Small intestine (tissue), 7 donors: ENCODE measurements at regions not wholly inside any gene's neighbourhood (a gene's known extent, or its start where the extent isn't known, plus 50 kb on each side); places are given as distances from the start of the nearest gene placed in this dataset.
A peak's percentile ranks its signal among the peaks of the same experiment; 100 is the strongest.
"Not testable (repeated sequence)": the region's sequence is repeated elsewhere in the genome, so short reads cannot be mapped to it uniquely, and the experiment has no call there.

ENCODE experiments used
- DNase-seq, 2 donors: peaks; one replicate each; pipeline versions ENCODE4 v3.0.0 to v3.0.0-alpha.2; 2013
- FAIRE-seq: peaks from 2 replicates; lab custom pipeline; 2012; peaks lifted over from hg19 to GRCh38; lab: Jason Lieb, UNC
- H3K27ac ChIP-seq, 3 donors: one replicate each; pipeline ENCODE4 v1.5.1; 2013; ENCODE audit warnings: low read length in 2 of 3, mild to moderate bottlenecking in 2 of 3, control low read depth in 1 of 3, inconsistent platforms in 1 of 3, low read depth in 1 of 3, moderate library complexity in 1 of 3
- H3K27me3 ChIP-seq, 3 donors: one replicate each; pipeline ENCODE4 v1.6.1; 2013; ENCODE audit warnings: low read length in 3 of 3, inconsistent platforms in 1 of 3; ENCODE audit not compliant: control insufficient read depth in 3 of 3, insufficient read depth in 3 of 3
- H3K36me3 ChIP-seq, 3 donors: one replicate each; pipeline ENCODE4 v1.6.1; 2013; ENCODE audit warnings: low read length in 3 of 3, inconsistent platforms in 1 of 3, low read depth in 1 of 3, mild to moderate bottlenecking in 1 of 3, moderate library complexity in 1 of 3; ENCODE audit not compliant: control insufficient read depth in 3 of 3, insufficient read depth in 2 of 3
- H3K4me1 ChIP-seq, 3 donors: one replicate each; pipeline ENCODE4 v1.6.1; 2013; ENCODE audit warnings: low read length in 2 of 3, inconsistent platforms in 1 of 3, low read depth in 1 of 3, mild to moderate bottlenecking in 1 of 3, moderate library complexity in 1 of 3; ENCODE audit not compliant: control insufficient read depth in 3 of 3, insufficient read depth in 2 of 3
- H3K4me3 ChIP-seq, 3 donors: one replicate each; pipeline ENCODE4 v1.5.1; 2013; ENCODE audit warnings: low read length in 3 of 3, control low read depth in 1 of 3, inconsistent platforms in 1 of 3, low read depth in 1 of 3, mild to moderate bottlenecking in 1 of 3, moderate library complexity in 1 of 3
- H3K9me3 ChIP-seq, 2 donors: one replicate each; pipeline ENCODE4 v1.6.1; 2013; ENCODE audit warnings: low read depth in 1 of 2, low read length in 1 of 2; ENCODE audit not compliant: control insufficient read depth in 2 of 2, insufficient read depth in 1 of 2
- WGBS, 3 donors: extraction: QIAGEN DNeasy Blood & Tissue Kit; methylation state at CpG; one replicate each; pipeline ENCODE4 v1.1.7; 2013; 5-methylcytosine and 5-hydroxymethylcytosine counted together
- donor health status: healthy with polysubstance abuse.
- donor health status: control.
- donor health status: control.
- donor health status: Bipolar disorder and iron deficiency.
- donor health status: healthy.

GRCh38 chr1:30099587-30100523 is 623.5 kb downstream of the MATN1 start:
- Histone ChIP-seq H3K27me3 (peaks cover 0 to 5% (median 2%) of the 10 kb centered on the region in 3 donors), H3K4me3 (no peak overlapping the region), H3K27ac (no peak overlapping the region), H3K36me3 (no peaks in the 10 kb centered on the region), H3K9me3 (no peaks in the 10 kb centered on the region), H3K4me1 (no peaks in the 10 kb centered on the region)
- no peak for DNase-seq
- 64 to 73% (median 72%) methylated on average over 24 of the region's 24 CpGs for WGBS, 3 donors
- FAIRE-seq, result no peak

- not testable (repeated sequence) for H3K27ac ChIP-seq, H3K9me3 ChIP-seq, H3K4me3 ChIP-seq, DNase-seq, H3K36me3 ChIP-seq, H3K4me1 ChIP-seq, H3K27me3 ChIP-seq, FAIRE-seq
- 64 to 85% (median 77%) methylated on average over 3 of the region's 3 CpGs for WGBS, 3 donors
Measured at GRCh38 chr1:30097851-30098250, 625.5 kb downstream of the MATN1 start.

DNA sequence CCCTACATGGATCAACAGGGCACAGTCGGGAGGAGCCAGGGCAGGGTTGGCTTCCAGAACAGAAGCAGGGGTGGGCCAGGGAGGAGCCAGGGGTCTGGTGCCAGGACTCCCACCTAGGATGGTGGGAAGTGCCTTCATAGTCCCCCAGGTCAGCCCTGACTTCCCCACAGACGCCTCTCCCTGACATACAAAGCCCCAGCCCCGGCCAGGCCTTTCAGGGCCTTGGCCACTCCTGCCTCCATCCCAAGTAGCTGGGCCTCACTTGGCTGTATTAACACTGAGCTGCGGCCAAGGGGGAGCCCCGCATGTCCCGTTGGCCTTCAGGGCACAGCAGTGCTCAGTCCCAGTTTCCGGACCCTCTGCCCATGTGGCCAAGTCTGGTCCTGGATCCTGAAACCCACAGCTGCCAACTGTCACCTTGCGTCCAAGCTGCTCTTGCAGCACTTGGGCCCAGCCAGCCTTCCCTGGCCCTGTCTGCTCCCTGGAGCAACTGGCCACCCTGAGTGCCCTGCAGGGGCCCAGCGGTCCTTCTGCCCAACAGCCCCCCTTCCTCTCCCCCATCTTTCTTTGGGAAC is 627.8 kb downstream of the MATN1 start:
- WGBS, 3 donors, result 83 to 89% (median 86%) methylated on average over 9 of the region's 9 CpGs
- H3K4me3 ChIP-seq, result no peak overlapping the region

DNA sequence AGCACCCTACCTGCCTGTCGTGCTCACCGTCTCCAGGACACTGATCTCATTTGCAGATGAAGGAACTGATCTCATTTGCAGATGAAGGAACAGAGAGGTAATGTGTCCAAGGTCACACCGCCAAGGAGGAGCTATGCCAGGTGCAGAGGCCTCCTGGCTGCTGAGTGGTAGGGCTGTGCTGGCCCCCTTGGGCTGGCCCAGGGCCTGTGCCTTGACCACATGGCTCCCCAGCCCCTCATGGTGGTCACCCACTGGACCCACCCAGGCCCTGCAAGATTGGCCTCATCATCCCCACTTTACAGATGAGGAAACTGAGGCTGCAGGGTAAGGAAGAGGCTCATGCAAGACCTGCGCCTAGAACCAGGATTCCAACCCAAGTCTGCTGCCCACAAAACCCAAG is 628.3 kb downstream of the MATN1 start:
- DNase-seq (no peak), FAIRE-seq (no peak)
- Histone ChIP-seq H3K27me3 (peaks cover 0 to 2% (median 0%) of the 10 kb centered on the region in 3 donors), H3K27ac (no peak overlapping the region), H3K36me3 (no peaks in the 10 kb centered on the region), H3K4me1 (no peaks in the 10 kb centered on the region), H3K4me3 (no peak overlapping the region), H3K9me3 (peaks cover 0 to 24% of the 10 kb centered on the region in 2 donors)
- 73 to 83% (median 76%) methylated on average over 4 of the region's 4 CpGs for WGBS, 3 donors

More for the DNA sequence above, 627.8 kb downstream of the MATN1 start:
- Histone ChIP-seq H3K4me1 (no peaks in the 10 kb centered on the region), H3K27me3 (peaks cover 0 to 2% (median 0%) of the 10 kb centered on the region in 3 donors), H3K9me3 (peaks cover 0 to 24% of the 10 kb centered on the region in 2 donors), H3K27ac (no peak overlapping the region), H3K36me3 (no peaks in the 10 kb centered on the region)
- FAIRE-seq (no peak), DNase-seq (no peak)

DNA sequence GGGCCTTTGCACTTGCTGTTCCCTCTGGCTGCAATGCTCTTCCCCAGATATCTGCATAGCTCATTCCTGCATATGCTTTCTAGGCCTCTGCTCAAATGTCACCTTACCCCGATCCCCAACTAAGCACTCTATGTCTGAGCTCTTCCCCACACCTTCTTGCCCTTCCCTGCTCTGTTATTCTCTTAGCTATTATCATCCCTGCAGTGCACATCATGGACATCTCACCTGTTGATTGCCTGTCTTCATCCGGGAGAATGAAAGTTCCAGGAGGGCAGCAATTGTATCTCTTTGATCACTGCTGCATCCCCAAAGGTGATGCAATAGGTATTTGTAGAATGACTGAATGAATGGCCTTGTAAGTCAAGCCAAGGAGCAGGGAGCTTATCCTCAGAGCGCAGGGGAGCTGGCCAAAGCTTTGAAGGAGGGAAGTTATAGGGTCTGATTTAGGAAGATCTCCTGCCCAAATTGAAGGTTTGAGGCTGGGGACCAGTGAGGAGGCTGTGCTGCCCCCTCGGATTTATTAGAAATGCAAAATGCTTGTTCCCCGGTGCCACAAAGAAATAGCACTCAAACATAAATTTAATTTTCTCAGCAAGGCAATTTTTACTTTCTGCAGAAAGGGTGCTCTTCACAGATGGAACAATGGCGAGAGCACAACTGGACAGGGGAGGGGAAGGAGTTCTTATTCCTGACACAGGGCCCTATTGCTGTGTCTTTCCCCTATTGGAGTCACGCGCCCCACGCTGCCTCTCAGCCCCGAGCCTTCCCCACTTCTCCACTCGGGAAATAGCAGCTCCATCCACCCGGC is 631.1 kb downstream of the MATN1 start:
- FAIRE-seq (no peak), DNase-seq (no peak)
- Histone ChIP-seq H3K27ac (no peak overlapping the region), H3K36me3 (no peaks in the 10 kb centered on the region), H3K9me3 (peaks cover 0 to 24% of the 10 kb centered on the region in 2 donors), H3K4me3 (no peak overlapping the region), H3K27me3 (no peaks in the 10 kb centered on the region), H3K4me1 (no peaks in the 10 kb centered on the region)
- 86 to 94% (median 88%) methylated on average over 12 of the region's 12 CpGs for WGBS, 3 donors

DNA sequence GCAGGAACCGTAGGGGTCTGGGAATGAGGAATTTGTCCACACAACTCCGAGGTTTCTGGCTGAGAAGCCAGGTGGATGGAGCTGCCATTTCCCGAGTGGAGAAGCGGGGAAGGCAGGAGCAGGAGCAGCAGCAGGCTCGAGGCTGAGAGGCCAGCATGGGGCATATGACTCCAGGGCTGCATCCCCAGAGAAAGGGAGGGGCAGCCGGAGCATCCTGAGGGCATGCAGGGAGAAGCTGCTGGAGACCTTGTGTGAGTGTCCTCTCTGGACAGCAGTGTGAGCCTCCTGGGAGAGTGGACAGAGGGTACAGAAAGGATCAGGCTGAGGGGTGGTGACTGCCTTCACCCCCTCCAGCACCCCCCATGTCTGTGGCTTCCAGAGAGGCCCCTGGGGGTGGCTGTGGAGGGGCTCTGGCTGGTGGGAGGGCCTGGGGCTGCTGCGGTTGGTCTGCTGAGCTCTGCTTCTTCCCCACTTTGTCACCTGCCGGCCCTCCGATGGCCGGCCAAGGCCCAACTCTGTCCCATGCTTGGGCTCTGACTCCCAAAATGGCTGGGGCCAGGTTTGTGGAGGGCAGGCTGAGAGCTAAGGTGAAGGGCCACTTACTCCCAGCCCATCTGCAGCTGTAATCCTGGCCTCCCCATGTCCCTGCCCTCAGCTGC is 633.1 kb downstream of the MATN1 start:
- Histone ChIP-seq H3K27me3 (no peaks in the 10 kb centered on the region), H3K36me3 (no peaks in the 10 kb centered on the region), H3K9me3 (peaks cover 0 to 24% of the 10 kb centered on the region in 2 donors), H3K4me3 (no peak overlapping the region), H3K4me1 (no peaks in the 10 kb centered on the region), H3K27ac (no peak overlapping the region)
- FAIRE-seq (no peak), DNase-seq (no peak)
- WGBS, 3 donors, result 76 to 79% (median 79%) methylated on average over 10 of the region's 10 CpGs

GRCh38 chr1:30089024-30089430 is 634.4 kb downstream of the MATN1 start:
- H3K4me1 ChIP-seq, result peaks cover 0 to 6% (median 0%) of the 10 kb centered on the region in 3 donors
- no peak overlapping the region for H3K4me3 ChIP-seq
- no peak overlapping the region for H3K27ac ChIP-seq
- H3K9me3 ChIP-seq, result peaks cover 0 to 24% of the 10 kb centered on the region in 2 donors
- WGBS, 3 donors, result 11 to 28% (median 26%) methylated on average over 11 of the region's 11 CpGs
- no peaks in the 10 kb centered on the region for H3K36me3 ChIP-seq
- no peaks in the 10 kb centered on the region for H3K27me3 ChIP-seq
- DNase-seq (peak; percentile 5 to 53), FAIRE-seq (no peak)

DNA sequence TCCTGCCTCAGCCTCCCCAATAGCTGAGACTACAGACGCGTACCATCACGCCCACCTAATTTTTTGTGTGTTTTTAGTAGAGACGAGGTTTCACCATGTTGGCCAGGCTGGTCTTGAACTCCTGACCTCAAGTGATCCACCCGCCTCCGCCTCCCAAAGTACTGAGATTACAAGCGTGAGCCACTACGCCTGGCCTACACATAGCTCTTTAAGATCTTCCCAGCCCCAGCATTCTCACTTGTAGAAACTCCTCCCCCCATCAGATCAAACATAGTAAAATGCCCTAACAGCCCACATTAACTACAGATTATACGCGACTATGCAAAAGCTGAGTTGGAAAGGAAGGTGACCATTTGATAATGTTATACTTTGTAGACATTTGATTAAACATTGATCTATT is 634.8 kb downstream of the MATN1 start:
- DNase-seq, result no peak
- no peak overlapping the region for H3K27ac ChIP-seq
- WGBS, 3 donors, result 41 to 56% (median 53%) methylated on average over 10 of the region's 10 CpGs
- H3K27me3 ChIP-seq, result no peaks in the 10 kb centered on the region
- FAIRE-seq, result no peak
- H3K36me3 ChIP-seq, result no peaks in the 10 kb centered on the region
- peaks cover 0 to 24% of the 10 kb centered on the region in 2 donors for H3K9me3 ChIP-seq
- H3K4me1 ChIP-seq, result peaks cover 0 to 10% (median 0%) of the 10 kb centered on the region in 3 donors
- H3K4me3 ChIP-seq, result no peak overlapping the region
